ENCODE measurements at regions not wholly inside any gene's neighbourhood (a gene's known extent, or its start where the extent isn't known, plus 50 kb on each side); places are given as distances from the start of the nearest gene placed in this dataset.

DNA sequence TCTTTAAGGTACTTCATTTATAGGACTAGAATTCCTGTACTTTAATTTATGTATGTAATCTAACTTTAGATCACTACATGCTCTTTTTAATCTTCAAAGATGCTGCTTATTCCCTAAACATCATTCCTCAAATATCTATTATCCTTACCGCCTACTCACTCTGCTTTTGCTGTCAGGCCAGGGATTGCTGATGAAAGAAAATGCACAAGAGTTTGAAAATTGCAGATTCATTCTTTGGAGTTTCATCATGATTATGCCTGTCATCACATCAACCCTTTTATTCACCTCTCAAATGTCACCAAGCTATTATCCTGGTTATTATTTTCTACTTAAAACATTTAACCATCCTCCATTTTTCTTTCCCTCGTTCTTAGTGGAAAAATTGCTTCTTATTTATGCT, 802.7 kb downstream of the METTL15 start:
- TF ChIP-seq, protein P1, sequence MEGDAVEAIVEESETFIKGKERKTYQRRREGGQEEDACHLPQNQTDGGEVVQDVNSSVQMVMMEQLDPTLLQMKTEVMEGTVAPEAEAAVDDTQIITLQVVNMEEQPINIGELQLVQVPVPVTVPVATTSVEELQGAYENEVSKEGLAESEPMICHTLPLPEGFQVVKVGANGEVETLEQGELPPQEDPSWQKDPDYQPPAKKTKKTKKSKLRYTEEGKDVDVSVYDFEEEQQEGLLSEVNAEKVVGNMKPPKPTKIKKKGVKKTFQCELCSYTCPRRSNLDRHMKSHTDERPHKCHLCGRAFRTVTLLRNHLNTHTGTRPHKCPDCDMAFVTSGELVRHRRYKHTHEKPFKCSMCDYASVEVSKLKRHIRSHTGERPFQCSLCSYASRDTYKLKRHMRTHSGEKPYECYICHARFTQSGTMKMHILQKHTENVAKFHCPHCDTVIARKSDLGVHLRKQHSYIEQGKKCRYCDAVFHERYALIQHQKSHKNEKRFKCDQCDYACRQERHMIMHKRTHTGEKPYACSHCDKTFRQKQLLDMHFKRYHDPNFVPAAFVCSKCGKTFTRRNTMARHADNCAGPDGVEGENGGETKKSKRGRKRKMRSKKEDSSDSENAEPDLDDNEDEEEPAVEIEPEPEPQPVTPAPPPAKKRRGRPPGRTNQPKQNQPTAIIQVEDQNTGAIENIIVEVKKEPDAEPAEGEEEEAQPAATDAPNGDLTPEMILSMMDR (IDR thresholded peaks at IDR 0.05) = no peak

DNA sequence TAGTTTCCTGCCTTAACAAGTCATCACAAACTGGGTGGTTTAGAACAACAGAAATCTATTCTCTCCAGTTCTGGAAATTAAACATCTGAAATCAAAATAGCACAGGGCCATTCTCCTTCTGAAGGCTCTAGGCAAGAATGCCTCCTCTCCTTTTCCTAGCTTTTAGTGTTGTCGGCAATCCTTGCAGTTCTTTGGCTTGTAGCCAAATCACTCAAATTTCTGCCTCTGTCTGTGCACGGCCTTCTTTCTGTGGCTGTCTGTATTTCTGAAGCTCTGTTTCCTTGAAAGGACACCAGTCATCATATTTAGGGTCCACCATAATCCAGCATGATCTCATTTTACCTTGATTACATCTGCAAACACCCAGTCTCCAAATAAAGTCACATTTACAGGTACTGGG, 795.5 kb downstream of the METTL15 start:
- TF ChIP-seq, protein P1 (IDR thresholded peaks at IDR 0.05) = no peak

DNA sequence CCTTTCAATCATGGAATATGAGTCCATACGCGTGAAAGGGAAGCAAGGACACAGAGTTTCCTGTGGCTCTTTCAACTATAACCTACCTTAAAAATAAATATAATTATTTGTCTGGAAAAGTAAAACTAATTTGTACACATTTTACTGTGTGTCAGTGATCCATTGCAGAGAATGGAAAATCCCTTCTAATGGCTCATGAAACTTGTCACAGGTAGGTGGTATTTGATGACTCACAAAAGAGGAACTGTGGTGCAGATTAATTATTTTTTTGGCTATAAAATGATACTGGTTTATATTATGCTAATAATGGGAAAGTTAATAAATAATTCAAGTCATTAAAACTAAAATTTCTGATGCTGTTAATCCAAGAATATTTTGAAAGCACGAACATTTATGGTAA, 792.2 kb downstream of the METTL15 start:
- TF ChIP-seq, protein P1 (IDR thresholded peaks at IDR 0.05) = no peak

DNA sequence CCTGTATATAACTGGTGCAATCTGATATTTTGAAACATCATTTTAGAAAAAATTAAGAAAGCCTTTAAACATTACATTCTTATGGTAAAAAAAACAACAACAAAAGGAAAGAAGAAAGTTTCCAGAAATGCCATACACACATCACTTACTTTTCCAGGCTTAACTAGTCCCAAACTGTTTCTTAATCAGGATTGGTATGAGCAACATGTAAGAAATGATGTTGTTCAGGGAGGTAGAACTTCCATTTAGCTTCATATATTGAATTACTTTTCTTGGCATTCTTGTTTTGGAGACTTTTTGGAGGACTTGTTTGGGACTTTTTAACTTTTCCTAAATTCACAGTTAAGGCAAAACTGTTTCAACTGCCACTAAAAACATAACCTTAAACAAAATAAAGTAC, 791.5 kb downstream of the METTL15 start:
- TF ChIP-seq, protein P1 (IDR thresholded peaks at IDR 0.05) = no peak

DNA sequence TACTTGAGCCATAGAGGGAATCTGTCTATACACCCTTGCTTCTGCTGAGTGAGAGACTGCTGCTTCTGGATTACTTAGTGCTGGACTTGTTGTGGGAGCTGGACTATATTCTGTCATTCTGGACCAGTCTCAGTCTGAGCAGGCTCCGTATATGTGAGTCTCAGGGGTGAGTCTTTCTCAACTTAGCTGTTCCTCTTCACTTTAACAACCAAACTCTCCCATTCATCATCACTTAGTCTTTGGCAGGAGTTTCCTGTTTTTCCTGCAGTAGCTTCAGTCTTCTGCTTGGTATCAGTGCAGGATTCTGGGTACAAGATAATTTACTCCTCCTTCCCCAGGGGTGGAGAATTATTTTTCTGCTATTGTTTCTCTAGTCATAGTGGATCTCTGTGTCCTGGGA, 779.5 kb downstream of the METTL15 start:
- TF ChIP-seq, protein P1 (IDR thresholded peaks at IDR 0.05) = no peak

DNA sequence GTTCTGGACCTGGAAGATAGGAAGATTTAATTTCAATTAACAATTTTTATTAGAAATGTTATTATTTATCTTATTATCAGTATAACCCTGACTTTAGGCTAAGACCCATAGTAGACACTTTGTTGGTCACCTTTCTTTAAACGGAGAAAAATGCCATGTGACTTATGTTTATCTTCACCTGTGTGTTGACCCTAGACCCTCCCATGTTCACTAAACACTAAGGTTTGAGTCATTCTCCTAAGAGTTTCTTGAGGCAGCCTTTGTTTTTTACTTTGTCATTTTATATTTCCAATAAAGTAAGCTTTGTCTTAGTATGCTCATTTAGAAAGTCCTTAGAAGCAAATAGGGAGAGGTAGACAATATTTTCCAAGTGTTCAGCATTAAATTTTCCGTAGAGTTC, 771.7 kb downstream of the METTL15 start:
- TF ChIP-seq, protein P1 (IDR thresholded peaks at IDR 0.05) = no peak

DNA sequence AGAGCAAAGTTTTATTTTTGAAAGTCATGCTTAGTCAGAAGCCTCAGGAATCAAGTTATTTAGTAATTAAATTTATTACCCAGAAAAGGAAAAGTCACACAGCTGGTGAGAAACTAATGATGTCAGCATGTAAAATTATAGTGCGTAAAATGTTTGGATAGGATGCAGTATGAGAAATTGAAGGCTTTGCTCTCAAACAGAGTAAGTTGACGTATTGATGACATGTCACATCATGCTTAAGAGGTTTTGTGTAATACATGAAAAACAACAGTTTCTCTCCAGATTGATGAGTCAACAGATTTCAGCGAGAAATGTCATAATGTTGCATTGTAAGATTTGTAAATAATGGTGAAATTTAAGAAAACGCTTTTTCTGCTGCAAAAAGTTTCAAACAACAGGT, 769.8 kb downstream of the METTL15 start:
- TF ChIP-seq, protein P1 (IDR thresholded peaks at IDR 0.05) = no peak

DNA sequence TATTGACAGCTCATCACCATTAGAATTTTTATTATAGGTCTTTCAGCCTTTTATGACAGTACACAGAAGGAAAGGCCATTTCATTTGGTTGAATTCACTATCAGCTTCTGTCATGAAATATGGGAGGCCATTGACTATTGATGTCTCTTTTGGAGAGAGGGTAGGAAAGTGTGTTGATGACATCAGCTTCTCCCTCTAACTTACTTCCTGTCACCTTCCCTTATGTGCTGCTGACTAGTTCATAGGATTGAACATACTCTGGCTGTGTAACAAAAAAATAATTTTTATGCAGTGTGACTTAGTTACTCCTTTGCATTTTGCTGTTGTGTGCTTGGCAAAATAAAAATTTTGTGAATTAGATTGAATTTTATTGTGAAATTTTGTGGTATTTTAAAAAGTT, 769.2 kb downstream of the METTL15 start:
- TF ChIP-seq, protein P1 (IDR thresholded peaks at IDR 0.05) = no peak

Measured in LNCAP (cell line).